GM12878 (cell line): ENCODE measurements at regions not wholly inside any gene's neighbourhood (a gene's known extent, or its start where the extent isn't known, plus 50 kb on each side); places are given as distances from the start of the nearest gene placed in this dataset.
"Not testable (repeated sequence)": the region's sequence is repeated elsewhere in the genome, so short reads cannot be mapped to it uniquely, and the experiment has no call there.

Source experiments
- ATAC-seq: fragments of 200-7000 bp; cut with Tn5 transposase; 3 replicates; pipeline ENCODE4 v1.9.1; 2020; ENCODE audit warnings: mild to moderate bottlenecking, moderate library complexity
- BruUV-seq: library from RNA; stranded (reverse); fragments of 400-500 nt; replicated peaks from 2 replicates; lab custom pipeline; 2021; lab: Mats Ljungman, UMichigan
- CTCF ChIA-PET: fragments of 300-600 bp; sonication (Branson Sonifier 250); formaldehyde crosslinking; extraction: SDS; loops from one replicate; lab custom pipeline; 2021; ENCODE audit warnings: inconsistent platforms; lab: Yijun Ruan, JAX
- POLR2A ChIA-PET: fragments of 350-600 bp; formaldehyde crosslinking; extraction: SDS; loops from one replicate; lab custom pipeline; 2021; ENCODE audit warnings: inconsistent platforms; lab: Charles Lee
- RAD21 ChIA-PET: fragments of 300-600 bp; sonication (Branson Sonifier 250); formaldehyde crosslinking; loops from one replicate; lab custom pipeline; 2023; ENCODE audit warnings: antibody characterized with exemption; ENCODE audit not compliant: unreplicated experiment; lab: Charles Lee
- SMC1A ChIA-PET: fragments of 300-600 bp; sonication (Branson Sonifier 250); formaldehyde crosslinking; loops from one replicate; lab custom pipeline; 2023; ENCODE audit not compliant: unreplicated experiment, uncharacterized antibody; lab: Charles Lee
- DNase-seq: peaks from one replicate; pipeline ENCODE4 v3.0.0-alpha.2; 2011; ENCODE audit warnings: low read depth, low spot score
- FAIRE-seq: peaks from 3 replicates; lab custom pipeline; 2011; peaks lifted over from hg19 to GRCh38; lab: Jason Lieb, UNC
- H2AFZ ChIP-seq: 2 replicates; pipeline ENCODE4 v1.6.0; 2011; ENCODE audit warnings: low read depth, low read length, control low read depth; ENCODE audit not compliant: control insufficient read depth
- H3K27ac ChIP-seq: 2 replicates; pipeline ENCODE4 v1.5.1; 2011; ENCODE audit warnings: control low read depth; ENCODE audit not compliant: control insufficient read depth, insufficient read depth
- H3K27me3 ChIP-seq, 2 experiments: replicated peaks in 1 of 2; 2 replicates each; pipeline versions ENCODE4 v1.6.0 to v1.6.1; 2011; ENCODE audit warnings: low read length in 1 of 2; ENCODE audit not compliant: control insufficient read depth in 2 of 2, insufficient read depth in 2 of 2
- H3K36me3 ChIP-seq, 2 experiments: 2 replicates each; pipeline ENCODE4 v1.5.1; 2011; ENCODE audit warnings: low read length in 1 of 2; ENCODE audit not compliant: control insufficient read depth in 2 of 2, insufficient read depth in 2 of 2
- H3K4me1 ChIP-seq: 2 replicates; pipeline ENCODE4 v1.6.1; 2011; ENCODE audit warnings: mild to moderate bottlenecking, low read length, moderate library complexity, mixed read lengths; ENCODE audit not compliant: control insufficient read depth, insufficient read depth
- H3K4me2 ChIP-seq: 2 replicates; pipeline ENCODE4 v1.6.0; 2011; ENCODE audit warnings: control low read depth; ENCODE audit not compliant: control insufficient read depth, insufficient read depth
- H3K4me3 ChIP-seq: fragments of 200-600 bp; sonication (generic); 2 replicates; pipeline ENCODE4 v1.5.1; 2016
- H3K79me2 ChIP-seq: 2 replicates; pipeline ENCODE4 v1.6.0; 2011; ENCODE audit warnings: low read length; ENCODE audit not compliant: control insufficient read depth, insufficient read depth
- H3K9ac ChIP-seq: 2 replicates; pipeline ENCODE4 v1.8.0; 2011; ENCODE audit warnings: low read length, control low read depth, mixed read lengths; ENCODE audit not compliant: control insufficient read depth, insufficient read depth
- H3K9me3 ChIP-seq: replicated peaks from 3 replicates; pipeline ENCODE4 v1.5.1; 2011; ENCODE audit warnings: mild to moderate bottlenecking, low read length; ENCODE audit not compliant: control insufficient read depth, insufficient read depth
- H4K20me1 ChIP-seq: 2 replicates; pipeline ENCODE4 v1.6.0; 2011; ENCODE audit not compliant: control insufficient read depth, insufficient read depth
- BHLHE40 ChIP-seq, 2 experiments: fragments of 450-650 bp in 1 of 2; IDR thresholded peaks; 2 replicates each; pipeline ENCODE4 v1.6.1; 2011 to 2017; ENCODE audit warnings: low read depth in 2 of 2, borderline replicate concordance in 1 of 2, improper control_type of control experiment in 1 of 2, low read length in 1 of 2, mild to moderate bottlenecking in 1 of 2
- CHD2 ChIP-seq: IDR thresholded peaks from 2 replicates; pipeline ENCODE4 v1.6.1; 2011; ENCODE audit warnings: low read depth, low read length, improper control_type of control experiment, borderline replicate concordance
- EGR1 ChIP-seq, 2 experiments: IDR thresholded peaks; 1 replicate in 1 of 2; 2 replicates in 1 of 2; pipeline ENCODE4 v1.6.1; 2011 to 2012; ENCODE audit warnings: low read depth in 2 of 2, low read length in 2 of 2, borderline replicate concordance in 1 of 2, mild to moderate bottlenecking in 1 of 2, moderate library complexity in 1 of 2
- ELK1 ChIP-seq: IDR thresholded peaks from 2 replicates; pipeline ENCODE4 v1.6.1; 2012; ENCODE audit warnings: low read depth, low read length, improper control_type of control experiment
- GATAD2B ChIP-seq: fragments of 450-650 bp; conservative IDR thresholded peaks from 2 replicates; pipeline ENCODE4 v1.6.1; 2017; ENCODE audit warnings: low read depth, mild to moderate bottlenecking, moderate library complexity
- IRF3 ChIP-seq: fragments of 450-650 bp; IDR thresholded peaks from 2 replicates; pipeline ENCODE4 v1.6.1; 2014; ENCODE audit warnings: mild to moderate bottlenecking
- IRF5 ChIP-seq: fragments of 450-650 bp; IDR thresholded peaks from 2 replicates; pipeline ENCODE4 v1.6.1; 2017; ENCODE audit warnings: borderline replicate concordance
- JUNB ChIP-seq: IDR thresholded peaks from 2 replicates; pipeline ENCODE4 v1.6.1; 2016; ENCODE audit warnings: antibody characterized with exemption, mild to moderate bottlenecking
- RELA ChIP-seq: fragments of 450-650 bp; IDR thresholded peaks from 2 replicates; pipeline ENCODE4 v1.8.0; 2014; ENCODE audit warnings: borderline replicate concordance; ENCODE audit not compliant: partially characterized antibody
- RELB ChIP-seq: fragments of 450-650 bp; IDR thresholded peaks from 2 replicates; pipeline ENCODE4 v1.6.1; 2017; ENCODE audit warnings: low read depth, mild to moderate bottlenecking, moderate library complexity
- SP1 ChIP-seq: IDR thresholded peaks from one replicate; pipeline ENCODE4 v1.6.1; 2011; ENCODE audit warnings: low read depth, low read length
- WGBS: methylation state at CpG from one replicate; pipeline ENCODE4 v1.1.6; 2016; ENCODE audit warnings: low lambda C conversion rate; ENCODE audit not compliant: insufficient replicate concordance, insufficient coverage; ENCODE audit errors: missing lambda C conversion rate; 5-methylcytosine and 5-hydroxymethylcytosine counted together
- in situ Hi-C: fragments of 300-500 bp; cut with MboI; formaldehyde crosslinking; loops from 9 replicates; pipeline ENCODE4 v1.14.3; 2018; ENCODE audit warnings: mixed read lengths
- intact Hi-C: fragments of 100-400 bp; cut with micrococcal nuclease; formaldehyde crosslinking; loops from one replicate; pipeline ENCODE4 v1.14.2; 2022; ENCODE audit not compliant: unreplicated experiment

GRCh38 chr7:155932324-155932723 lies 120.1 kb upstream of the SHH start:
- H3K27me3 ChIP-seq, H3K36me3 ChIP-seq, H4K20me1 ChIP-seq, H3K27ac ChIP-seq, in situ Hi-C loops, H3K4me2 ChIP-seq, POLR2A ChIA-PET, H3K4me1 ChIP-seq, H3K9ac ChIP-seq, H3K9me3 ChIP-seq, intact Hi-C loops, H2AFZ ChIP-seq, SMC1A ChIA-PET, BruUV-seq, FAIRE-seq, H3K79me2 ChIP-seq, CTCF ChIA-PET, RAD21 ChIA-PET, H3K4me3 ChIP-seq, ATAC-seq, DNase-seq: not testable (repeated sequence)
- 75% methylated on average over 9 of the region's 10 CpGs for WGBS

- Histone ChIP-seq H4K20me1 (no peaks in the 10 kb centered on the region), H3K4me3 (no peak overlapping the region), H2AFZ (no peak overlapping the region), H3K79me2 (no peaks in the 10 kb centered on the region), H3K4me2 (no peak overlapping the region), H3K27me3 (peaks cover 0 to 2% of the 10 kb centered on the region in 2 experiments; a peak in 2 of 4 replicates), H3K9me3 (no peaks in the 10 kb centered on the region), H3K9ac (no peak overlapping the region), H3K4me1 (no peaks in the 10 kb centered on the region), H3K36me3 (no peaks in the 10 kb centered on the region), H3K27ac (no peak overlapping the region)
- ChIA-PET RAD21 (no interaction called here), CTCF (no interaction called here), SMC1A (no interaction called here), POLR2A (no interaction called here)
- no peak for DNase-seq
- intact Hi-C loops (no loop called here), in situ Hi-C loops (no loop called here)
- no peak for FAIRE-seq
- 41% methylated on average over 24 of the region's 24 CpGs for WGBS
- no peak for ATAC-seq
- BruUV-seq, result no TSS peak
- TF ChIP-seq BHLHE40 (IDR thresholded peaks at IDR 0.05; ENCODE audit: borderline replicate concordance in 1 of 2, low read depth in 2 of 2, low read length in 1 of 2), result no peak
- no peak for TF ChIP-seq CHD2
- TF ChIP-seq IRF3, result no peak
- TF ChIP-seq ELK1, result no peak
- TF ChIP-seq RELB, result no peak
- TF ChIP-seq SP1, result no peak
- no peak for TF ChIP-seq GATAD2B
- TF ChIP-seq IRF5, result no peak
- no peak for TF ChIP-seq RELA
- no peak for TF ChIP-seq JUNB
- no peak for TF ChIP-seq EGR1 (IDR thresholded peaks at IDR 0.05; ENCODE audit: borderline replicate concordance in 1 of 2, low read depth in 2 of 2, low read length in 2 of 2)
Measured at GRCh38 chr7:155931396-155932085, 119.3 kb upstream of the SHH start.
